Left lung (tissue), 4 donors: ENCODE measurements at regions not wholly inside any gene's neighbourhood (a gene's known extent, or its start where the extent isn't known, plus 50 kb on each side); places are given as distances from the start of the nearest gene placed in this dataset.
"Not testable (repeated sequence)": the region's sequence is repeated elsewhere in the genome, so short reads cannot be mapped to it uniquely, and the experiment has no call there.

Experiments used
- ATAC-seq: fragments of 200-7000 bp; cut with Tn5 transposase; one replicate; pipeline ENCODE4 v1.9.1; 2020; ENCODE audit warnings: moderate library complexity
- DNase-seq, 4 donors: peaks; one replicate each; pipeline ENCODE4 v3.0.0-alpha.2; 2013 to 2020
- H3K27ac ChIP-seq, 2 donors: fragments of 200-600 bp; sonication (generic) in 1 of 2; one replicate each; pipeline versions ENCODE4 v1.5.0 to v1.8.0; 2020 to 2021
- H3K27me3 ChIP-seq, 2 donors: fragments of 200-600 bp; sonication (generic) in 1 of 2; one replicate each; pipeline versions ENCODE4 v1.5.0 to v1.8.0; 2020 to 2021
- H3K36me3 ChIP-seq, 2 donors: fragments of 200-600 bp; sonication (generic) in 1 of 2; one replicate each; pipeline versions ENCODE4 v1.5.0 to v1.8.0; 2020 to 2021
- H3K4me1 ChIP-seq, 2 donors: fragments of 200-600 bp; one replicate each; pipeline ENCODE4 v1.8.0; 2021
- H3K4me3 ChIP-seq, 2 donors: fragments of 200-600 bp; sonication (generic) in 1 of 2; one replicate each; pipeline versions ENCODE4 v1.5.0 to v1.8.0; 2020 to 2021; ENCODE audit warnings: mild to moderate bottlenecking in 1 of 2
- H3K9me3 ChIP-seq, 2 donors: fragments of 200-600 bp; sonication (generic) in 1 of 2; one replicate each; pipeline versions ENCODE4 v1.5.0 to v1.8.0; 2020 to 2021
- CTCF ChIP-seq, 2 donors: fragments of 200-600 bp; sonication (generic) in 1 of 2; IDR thresholded peaks; one replicate each; pipeline versions ENCODE4 v1.5.0 to v1.8.0; 2021; ENCODE audit warnings: antibody characterized with exemption in 2 of 2
- intact Hi-C, 2 donors: fragments of 100-400 bp; cut with DNase I; formaldehyde crosslinking; loops; one replicate each; pipeline versions ENCODE4 v1.11.2 to v1.14.2; 2022
- donor health status: DM: no; HTN: yes; CAD: no.
- donor health status: DM: no; HTN: no; CAD: no.

DNA sequence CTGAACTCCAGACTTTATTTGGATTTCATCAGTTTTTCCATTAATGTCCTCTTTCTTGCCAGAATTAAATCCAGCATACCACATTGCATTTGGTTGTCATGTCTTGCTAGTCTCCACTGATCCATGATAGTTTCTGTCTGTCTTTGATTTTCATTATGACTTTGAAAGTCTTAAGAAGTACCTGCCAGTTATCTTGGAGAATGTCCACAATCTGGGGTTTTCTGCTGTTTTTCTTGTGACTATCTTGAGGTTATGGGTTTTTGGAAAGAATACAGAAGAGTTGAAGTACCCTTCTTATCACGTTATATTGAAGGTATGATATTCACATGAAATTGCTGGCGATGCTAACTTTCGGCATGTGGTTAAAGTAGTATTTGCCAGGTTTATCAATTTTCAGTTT lies 282.3 kb upstream of the PRICKLE1 start:
- DNase-seq (no peak), ATAC-seq (no peak)
- Histone ChIP-seq H3K36me3 (no peaks in the 10 kb centered on the region), H3K27me3 (no peaks in the 10 kb centered on the region), H3K4me1 (no peaks in the 10 kb centered on the region), H3K9me3 (no peaks in the 10 kb centered on the region), H3K4me3 (no peak overlapping the region), H3K27ac (no peak overlapping the region)
- intact Hi-C loops = no loop called here
- TF ChIP-seq CTCF (IDR thresholded peaks at IDR 0.05) = no peak

DNA sequence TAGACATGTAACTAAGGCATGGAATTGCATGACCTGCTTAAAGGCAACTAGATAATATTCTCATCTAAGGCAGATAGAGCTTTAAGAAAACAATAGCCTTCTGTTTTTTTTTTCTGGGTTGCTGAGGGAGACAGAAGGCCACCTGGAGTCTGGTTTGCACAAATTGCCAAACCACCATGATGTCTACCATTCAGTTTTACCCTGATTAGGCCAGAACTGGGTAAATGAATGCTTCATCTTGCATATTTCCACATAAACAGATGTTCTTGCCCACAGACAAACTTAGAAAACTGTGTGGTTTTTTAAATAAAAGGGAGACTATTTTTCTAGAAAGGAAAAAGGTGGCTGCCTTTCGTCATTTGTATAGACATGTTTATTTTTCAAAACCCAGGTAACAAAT lies 278.7 kb upstream of the PRICKLE1 start:
- TF ChIP-seq CTCF (IDR thresholded peaks at IDR 0.05) = no peak
- intact Hi-C loops = no loop called here
- DNase-seq = no peak
- ATAC-seq = no peak
- Histone ChIP-seq H3K27me3 (no peaks in the 10 kb centered on the region), H3K4me3 (no peak overlapping the region), H3K36me3 (no peaks in the 10 kb centered on the region), H3K9me3 (no peaks in the 10 kb centered on the region), H3K27ac (no peak overlapping the region), H3K4me1 (no peaks in the 10 kb centered on the region)

DNA sequence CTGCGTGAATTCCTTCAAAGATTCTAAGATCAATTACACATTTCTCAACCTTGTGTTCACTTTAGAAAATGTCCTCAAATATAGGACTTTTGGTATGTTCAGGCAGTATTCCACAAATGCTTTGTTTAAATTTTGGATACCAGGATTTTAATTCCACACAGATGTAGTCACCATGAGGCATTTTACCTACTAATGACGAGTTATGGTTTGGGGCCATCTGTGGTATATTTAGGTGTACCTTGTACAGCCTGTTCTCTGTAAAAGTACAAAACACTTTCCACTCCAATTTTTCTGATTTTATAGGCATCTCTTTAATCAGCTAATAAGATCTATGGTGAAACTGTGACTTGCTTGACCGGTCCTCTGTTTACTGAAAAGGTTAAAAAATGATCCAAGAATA lies 275.7 kb upstream of the PRICKLE1 start:
- no peak for ATAC-seq
- Histone ChIP-seq H3K27me3 (no peaks in the 10 kb centered on the region), H3K27ac (no peak overlapping the region), H3K9me3 (no peaks in the 10 kb centered on the region), H3K36me3 (no peaks in the 10 kb centered on the region), H3K4me1 (no peaks in the 10 kb centered on the region), H3K4me3 (no peak overlapping the region)
- DNase-seq = no peak
- no peak for TF ChIP-seq CTCF (IDR thresholded peaks at IDR 0.05)
- intact Hi-C loops = no loop called here

DNA sequence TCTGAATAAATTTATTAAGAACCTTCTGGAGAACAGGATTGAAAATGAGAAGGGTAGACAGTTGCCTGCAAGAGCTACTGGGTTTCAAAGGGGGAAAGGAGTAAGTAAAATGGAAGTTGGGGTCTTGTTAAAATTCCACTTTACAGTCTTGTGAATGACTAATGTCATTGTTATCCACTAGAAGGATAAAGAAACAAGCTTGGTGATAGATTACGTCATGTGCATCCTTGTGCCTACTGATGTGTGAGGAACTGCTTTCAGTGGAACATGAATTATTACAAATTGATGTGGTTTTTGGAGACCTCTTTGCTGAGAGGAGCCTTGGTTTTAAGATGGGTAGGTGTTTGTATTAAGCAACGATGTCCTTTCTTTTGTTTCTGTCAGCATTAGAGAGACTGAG lies 272.5 kb upstream of the PRICKLE1 start:
- Histone ChIP-seq H3K4me3 (no peak overlapping the region), H3K4me1 (no peaks in the 10 kb centered on the region), H3K27me3 (no peaks in the 10 kb centered on the region), H3K9me3 (no peaks in the 10 kb centered on the region), H3K36me3 (no peaks in the 10 kb centered on the region), H3K27ac (no peak overlapping the region)
- no peak for ATAC-seq
- DNase-seq = no peak
- intact Hi-C loops = no loop called here
- TF ChIP-seq CTCF (IDR thresholded peaks at IDR 0.05) = no peak

DNA sequence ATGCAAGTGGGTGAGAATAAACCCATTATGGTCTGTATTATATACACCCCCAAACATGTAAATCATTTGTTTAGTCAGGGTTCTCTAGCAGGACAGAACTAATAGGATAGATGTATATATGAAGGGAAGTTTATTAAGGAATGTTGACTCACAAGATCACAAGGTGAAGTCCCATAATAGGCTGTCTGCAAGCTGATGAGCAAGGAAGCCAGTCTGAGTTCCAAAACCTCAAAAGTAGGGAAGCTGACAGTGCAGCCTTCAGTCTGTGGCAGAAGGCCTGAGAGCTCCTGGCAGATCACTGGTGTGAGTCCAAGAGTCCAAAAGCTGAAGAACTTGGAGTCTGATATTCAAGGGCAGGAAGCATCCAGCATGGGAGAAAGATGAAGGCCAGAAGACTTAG lies 270.8 kb upstream of the PRICKLE1 start:
- H3K4me3 ChIP-seq, H3K27ac ChIP-seq, H3K4me1 ChIP-seq, DNase-seq, intact Hi-C loops, H3K9me3 ChIP-seq, H3K36me3 ChIP-seq, ATAC-seq, H3K27me3 ChIP-seq: not testable (repeated sequence)

- intact Hi-C loops = no loop called here
- no peak overlapping the region for H3K4me3 ChIP-seq
- no peaks in the 10 kb centered on the region for H3K27me3 ChIP-seq
- no peak for TF ChIP-seq CTCF (IDR thresholded peaks at IDR 0.05)
- no peaks in the 10 kb centered on the region for H3K4me1 ChIP-seq
- H3K27ac ChIP-seq = no peak overlapping the region
- no peaks in the 10 kb centered on the region for H3K36me3 ChIP-seq
- H3K9me3 ChIP-seq = no peaks in the 10 kb centered on the region
- ATAC-seq (no peak), DNase-seq (no peak)
Observed at GRCh38 chr12:42859612-42860011, 270.1 kb upstream of the PRICKLE1 start.
